ENCODE measurements at regions not wholly inside any gene's neighbourhood (a gene's known extent, or its start where the extent isn't known, plus 50 kb on each side); places are given as distances from the start of the nearest gene placed in this dataset.
"Not testable (repeated sequence)": the region's sequence is repeated elsewhere in the genome, so short reads cannot be mapped to it uniquely, and the experiment has no call there.

- peaks cover 30 to 36% (median 30%) of the 10 kb centered on the region in 3 donors for H3K4me1 Mint-ChIP-seq
- no CpG with 5 or more reads among the region's 3 CpGs for WGBS (ENCODE audit: insufficient coverage)
These were observed 319.4 kb downstream of the VRK1 start for GRCh38 chr14:97116546-97116945.

GRCh38 chr14:97117693-97118092 lies 320.5 kb downstream of the VRK1 start:
- 85% methylated on average over 8 of the region's 8 CpGs for WGBS (ENCODE audit: insufficient coverage)
- no peaks in the 10 kb centered on the region for H3K9me3 ChIP-seq
- no peaks in the 10 kb centered on the region for H3K9me3 Mint-ChIP-seq
- no peak overlapping the region for H3K27ac ChIP-seq (ENCODE audit: low read length)
- no peak for ATAC-seq (replicated peaks in 1 of 4)
- H3K4me3 ChIP-seq (ENCODE audit: control insufficient read depth in 1 of 2, extremely low read depth in 1 of 2, low read length in 1 of 2), result no peak overlapping the region
- no peak overlapping the region for H3K4me3 Mint-ChIP-seq
- H3K36me3 Mint-ChIP-seq, result no peaks in the 10 kb centered on the region
- H3K27me3 Mint-ChIP-seq, result peaks cover 12 to 14% of the 10 kb centered on the region in 2 donors
- no peaks in the 10 kb centered on the region for H3K36me3 ChIP-seq (ENCODE audit: control insufficient read depth in 2 of 2, extremely low read depth in 1 of 2, insufficient read depth in 1 of 2, low read length in 1 of 2)
- peaks cover 24% of the 10 kb centered on the region in 2 experiments for H3K4me1 ChIP-seq (ENCODE audit: control insufficient read depth in 1 of 2, extremely low read depth in 1 of 2, insufficient read depth in 2 of 2, low read length in 2 of 2)
- ChIA-PET CTCF (no interaction called here), POLR2A (no interaction called here)
- no peak for DNase-seq
- peaks cover 30 to 43% (median 38%) of the 10 kb centered on the region in 3 donors for H3K4me1 Mint-ChIP-seq
- no peak overlapping the region for H3K27ac Mint-ChIP-seq
- no peaks in the 10 kb centered on the region for H3K27me3 ChIP-seq (replicated peaks in 1 of 2; ENCODE audit: control insufficient read depth in 2 of 2, extremely low read depth in 1 of 2, insufficient read depth in 2 of 2, low read length in 1 of 2)

More at GRCh38 chr14:97116546-97116945, 319.4 kb downstream of the VRK1 start:
- H3K4me3 ChIP-seq (ENCODE audit: control insufficient read depth in 1 of 2, extremely low read depth in 1 of 2, low read length in 1 of 2), result no peak overlapping the region
- peaks cover 24% of the 10 kb centered on the region in 2 experiments for H3K4me1 ChIP-seq (ENCODE audit: control insufficient read depth in 1 of 2, extremely low read depth in 1 of 2, insufficient read depth in 2 of 2, low read length in 2 of 2)
- H3K27me3 Mint-ChIP-seq, result peaks cover 12 to 14% of the 10 kb centered on the region in 2 donors
- H3K27me3 ChIP-seq (replicated peaks in 1 of 2; ENCODE audit: control insufficient read depth in 2 of 2, extremely low read depth in 1 of 2, insufficient read depth in 2 of 2, low read length in 1 of 2), result peaks cover 0 to 3% of the 10 kb centered on the region in 2 experiments
- H3K36me3 Mint-ChIP-seq, result no peaks in the 10 kb centered on the region
- POLR2A ChIA-PET, result no interaction called here
- CTCF ChIA-PET, result interaction anchor here in 1 of 2 donors (0.6 kb wide), 1 partner anchor 486 kb away, joined by 3 read pairs; no protein-coding TSS in a partner anchor
- DNase-seq (no peak), ATAC-seq (replicated peaks in 1 of 4) (no peak)
- H3K9me3 Mint-ChIP-seq, result no peaks in the 10 kb centered on the region
- H3K4me3 Mint-ChIP-seq, result no peak overlapping the region
- H3K36me3 ChIP-seq (ENCODE audit: control insufficient read depth in 2 of 2, extremely low read depth in 1 of 2, insufficient read depth in 1 of 2, low read length in 1 of 2), result no peaks in the 10 kb centered on the region
- H3K9me3 ChIP-seq, result no peaks in the 10 kb centered on the region
- H3K27ac ChIP-seq (ENCODE audit: low read length), result no peak overlapping the region
- H3K27ac Mint-ChIP-seq, result no peak overlapping the region

- Mint-ChIP-seq H3K9me3 (no peaks in the 10 kb centered on the region), H3K27ac (peak overlapping the region; percentile 92 to 96), H3K4me1 (peaks cover 30 to 43% (median 38%) of the 10 kb centered on the region in 3 donors), H3K27me3 (peaks cover 0 to 3% of the 10 kb centered on the region in 2 donors), H3K4me3 (peak overlapping the region in 2 of 3 donors; percentile 52 to 60), H3K36me3 (no peaks in the 10 kb centered on the region)
- H3K36me3 ChIP-seq (ENCODE audit: control insufficient read depth in 2 of 2, extremely low read depth in 1 of 2, insufficient read depth in 1 of 2, low read length in 1 of 2), result no peaks in the 10 kb centered on the region
- ATAC-seq (replicated peaks in 1 of 4) (no peak), DNase-seq (no peak)
- H3K9me3 ChIP-seq, result no peaks in the 10 kb centered on the region
- CTCF ChIA-PET, result no interaction called here
- WGBS (ENCODE audit: insufficient coverage), result no CpG with 5 or more reads among the region's 3 CpGs
- POLR2A ChIA-PET, result no interaction called here
- H3K4me1 ChIP-seq (ENCODE audit: control insufficient read depth in 1 of 2, extremely low read depth in 1 of 2, insufficient read depth in 2 of 2, low read length in 2 of 2), result peaks cover 24% of the 10 kb centered on the region in 2 experiments
- no peaks in the 10 kb centered on the region for H3K27me3 ChIP-seq (replicated peaks in 1 of 2; ENCODE audit: control insufficient read depth in 2 of 2, extremely low read depth in 1 of 2, insufficient read depth in 2 of 2, low read length in 1 of 2)
- no peak overlapping the region for H3K4me3 ChIP-seq (ENCODE audit: control insufficient read depth in 1 of 2, extremely low read depth in 1 of 2, low read length in 1 of 2)
- peak overlapping the region; percentile 80 for H3K27ac ChIP-seq (ENCODE audit: low read length)
These were observed 323.0 kb downstream of the VRK1 start for GRCh38 chr14:97120204-97120603.

- WGBS (ENCODE audit: insufficient coverage), result no CpG with 5 or more reads among the region's 2 CpGs
- peak; percentile 7 to 69 (median 37) for DNase-seq
- H3K4me3 Mint-ChIP-seq, result peak overlapping the region; percentile 32 to 60 (median 52)
- no peak overlapping the region for H3K4me3 ChIP-seq (ENCODE audit: control insufficient read depth in 1 of 2, extremely low read depth in 1 of 2, low read length in 1 of 2)
- H3K9me3 ChIP-seq, result no peaks in the 10 kb centered on the region
- peak overlapping the region; percentile 92 to 96 for H3K27ac Mint-ChIP-seq
- no peaks in the 10 kb centered on the region for H3K27me3 Mint-ChIP-seq
- H3K4me1 ChIP-seq (ENCODE audit: control insufficient read depth in 1 of 2, extremely low read depth in 1 of 2, insufficient read depth in 2 of 2, low read length in 2 of 2), result peaks cover 24% of the 10 kb centered on the region in 2 experiments
- no peaks in the 10 kb centered on the region for H3K27me3 ChIP-seq (replicated peaks in 1 of 2; ENCODE audit: control insufficient read depth in 2 of 2, extremely low read depth in 1 of 2, insufficient read depth in 2 of 2, low read length in 1 of 2)
- H3K27ac ChIP-seq (ENCODE audit: low read length), result peak overlapping the region; percentile 80
- ChIA-PET POLR2A (no interaction called here), CTCF (no interaction called here)
- H3K4me1 Mint-ChIP-seq, result peaks cover 30 to 43% (median 38%) of the 10 kb centered on the region in 3 donors
- H3K9me3 Mint-ChIP-seq, result no peaks in the 10 kb centered on the region
- no peaks in the 10 kb centered on the region for H3K36me3 Mint-ChIP-seq
- ATAC-seq (replicated peaks in 1 of 4), result peak; percentile 92 to 98 (median 94)
- H3K36me3 ChIP-seq (ENCODE audit: control insufficient read depth in 2 of 2, extremely low read depth in 1 of 2, insufficient read depth in 1 of 2, low read length in 1 of 2), result no peaks in the 10 kb centered on the region
These were observed 323.4 kb downstream of the VRK1 start for GRCh38 chr14:97120611-97121031.

GRCh38 chr14:97129639-97130038 lies 332.5 kb downstream of the VRK1 start:
- Mint-ChIP-seq H3K4me3 (no peak overlapping the region), H3K27ac (no peak overlapping the region), H3K27me3 (peaks cover 0 to 1% of the 10 kb centered on the region in 2 donors), H3K36me3 (no peaks in the 10 kb centered on the region), H3K9me3 (no peaks in the 10 kb centered on the region), H3K4me1 (no peaks in the 10 kb centered on the region)
- 78% methylated on average over 2 of the region's 2 CpGs for WGBS (ENCODE audit: insufficient coverage)
- ATAC-seq (replicated peaks in 1 of 4) (no peak), DNase-seq (no peak)
- no peaks in the 10 kb centered on the region for H3K4me1 ChIP-seq (ENCODE audit: control insufficient read depth in 1 of 2, extremely low read depth in 1 of 2, insufficient read depth in 2 of 2, low read length in 2 of 2)
- H3K27ac ChIP-seq (ENCODE audit: low read length), result no peak overlapping the region
- H3K4me3 ChIP-seq (ENCODE audit: control insufficient read depth in 1 of 2, extremely low read depth in 1 of 2, low read length in 1 of 2), result no peak overlapping the region
- no peaks in the 10 kb centered on the region for H3K27me3 ChIP-seq (replicated peaks in 1 of 2; ENCODE audit: control insufficient read depth in 2 of 2, extremely low read depth in 1 of 2, insufficient read depth in 2 of 2, low read length in 1 of 2)
- ChIA-PET CTCF (no interaction called here), POLR2A (no interaction called here)
- H3K9me3 ChIP-seq, result no peaks in the 10 kb centered on the region
- no peaks in the 10 kb centered on the region for H3K36me3 ChIP-seq (ENCODE audit: control insufficient read depth in 2 of 2, extremely low read depth in 1 of 2, insufficient read depth in 1 of 2, low read length in 1 of 2)

GRCh38 chr14:97135847-97136246 lies 338.7 kb downstream of the VRK1 start:
- H3K9me3 ChIP-seq; H3K4me1 ChIP-seq (ENCODE audit: control insufficient read depth in 1 of 2, extremely low read depth in 1 of 2, insufficient read depth in 2 of 2, low read length in 2 of 2); H3K4me1 Mint-ChIP-seq; H3K36me3 ChIP-seq (ENCODE audit: control insufficient read depth in 2 of 2, extremely low read depth in 1 of 2, insufficient read depth in 1 of 2, low read length in 1 of 2); H3K27me3 ChIP-seq (replicated peaks in 1 of 2; ENCODE audit: control insufficient read depth in 2 of 2, extremely low read depth in 1 of 2, insufficient read depth in 2 of 2, low read length in 1 of 2); H3K4me3 ChIP-seq (ENCODE audit: control insufficient read depth in 1 of 2, extremely low read depth in 1 of 2, low read length in 1 of 2); H3K27me3 Mint-ChIP-seq; H3K4me3 Mint-ChIP-seq; DNase-seq; H3K27ac Mint-ChIP-seq; H3K36me3 Mint-ChIP-seq; CTCF ChIA-PET; H3K27ac ChIP-seq (ENCODE audit: low read length); ATAC-seq (replicated peaks in 1 of 4): not testable (repeated sequence)
- POLR2A ChIA-PET, result interaction anchor here in 1 of 2 donors (0.9 kb wide), 1 partner anchor 8 kb away, joined by 7 read pairs; no protein-coding TSS in a partner anchor
- H3K9me3 Mint-ChIP-seq, result peaks cover 0 to 17% (median 4%) of the 10 kb centered on the region in 3 donors
- 92% methylated on average over 1 of the region's 1 CpG for WGBS (ENCODE audit: insufficient coverage)

- DNase-seq (no peak), ATAC-seq (replicated peaks in 1 of 4) (peak in 1 of 4 experiments; percentile 36)
- no peak overlapping the region for H3K27ac ChIP-seq (ENCODE audit: low read length)
- H3K27me3 ChIP-seq (replicated peaks in 1 of 2; ENCODE audit: control insufficient read depth in 2 of 2, extremely low read depth in 1 of 2, insufficient read depth in 2 of 2, low read length in 1 of 2), result no peaks in the 10 kb centered on the region
- Mint-ChIP-seq H3K4me3 (peak overlapping the region; percentile 25 to 69 (median 49)), H3K36me3 (no peaks in the 10 kb centered on the region), H3K9me3 (peaks cover 0 to 17% (median 4%) of the 10 kb centered on the region in 3 donors), H3K27me3 (peaks cover 0 to 1% of the 10 kb centered on the region in 2 donors), H3K4me1 (peaks cover 3 to 6% (median 5%) of the 10 kb centered on the region in 3 donors), H3K27ac (no peak overlapping the region)
- no peaks in the 10 kb centered on the region for H3K36me3 ChIP-seq (ENCODE audit: control insufficient read depth in 2 of 2, extremely low read depth in 1 of 2, insufficient read depth in 1 of 2, low read length in 1 of 2)
- POLR2A ChIA-PET, result no interaction called here
- 24% methylated on average over 4 of the region's 7 CpGs for whole genome bisulfite sequencing (ENCODE audit: insufficient coverage)
- H3K9me3 ChIP-seq, result no peaks in the 10 kb centered on the region
- no peaks in the 10 kb centered on the region for H3K4me1 ChIP-seq (ENCODE audit: control insufficient read depth in 1 of 2, extremely low read depth in 1 of 2, insufficient read depth in 2 of 2, low read length in 2 of 2)
- no peak overlapping the region for H3K4me3 ChIP-seq (ENCODE audit: control insufficient read depth in 1 of 2, extremely low read depth in 1 of 2, low read length in 1 of 2)
- CTCF ChIA-PET, result no interaction called here
These were observed 340.5 kb downstream of the VRK1 start for GRCh38 chr14:97137705-97138104.
